ENCODE measurements at regions not wholly inside any gene's neighbourhood (a gene's known extent, or its start where the extent isn't known, plus 50 kb on each side); places are given as distances from the start of the nearest gene placed in this dataset.
"Not testable (repeated sequence)": the region's sequence is repeated elsewhere in the genome, so short reads cannot be mapped to it uniquely, and the experiment has no call there.

- DNase-seq = no peak
Measured at GRCh38 chr12:60205500-60205899, 609.7 kb downstream of the SLC16A7 start.

- DNase-seq = no peak
Measured at GRCh38 chr12:60209521-60209920, 613.7 kb downstream of the SLC16A7 start.

DNA sequence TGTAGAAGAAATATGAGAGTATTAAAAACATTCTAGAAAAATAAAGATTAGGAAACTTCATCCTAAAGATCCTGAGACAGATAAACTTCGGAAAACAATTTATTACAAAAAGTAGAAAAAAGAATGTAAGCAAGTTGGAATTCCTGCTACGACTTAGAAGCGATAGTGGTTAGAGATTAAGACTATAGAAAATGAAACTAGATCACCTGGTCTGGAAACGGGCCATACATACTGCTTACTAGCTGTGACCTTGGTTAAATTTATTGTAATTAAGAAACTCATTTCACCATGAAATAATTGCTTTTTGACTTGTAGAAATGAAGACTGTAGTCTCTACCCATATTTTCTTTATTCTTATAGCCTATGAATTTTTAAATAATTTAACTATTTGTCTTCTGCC, 614.1 kb downstream of the SLC16A7 start:
- no peak for DNase-seq

- DNase-seq = no peak
Measured at GRCh38 chr12:60210756-60211155, 614.9 kb downstream of the SLC16A7 start.

GRCh38 chr12:60211244-60211643, 615.4 kb downstream of the SLC16A7 start:
- DNase-seq = no peak

DNA sequence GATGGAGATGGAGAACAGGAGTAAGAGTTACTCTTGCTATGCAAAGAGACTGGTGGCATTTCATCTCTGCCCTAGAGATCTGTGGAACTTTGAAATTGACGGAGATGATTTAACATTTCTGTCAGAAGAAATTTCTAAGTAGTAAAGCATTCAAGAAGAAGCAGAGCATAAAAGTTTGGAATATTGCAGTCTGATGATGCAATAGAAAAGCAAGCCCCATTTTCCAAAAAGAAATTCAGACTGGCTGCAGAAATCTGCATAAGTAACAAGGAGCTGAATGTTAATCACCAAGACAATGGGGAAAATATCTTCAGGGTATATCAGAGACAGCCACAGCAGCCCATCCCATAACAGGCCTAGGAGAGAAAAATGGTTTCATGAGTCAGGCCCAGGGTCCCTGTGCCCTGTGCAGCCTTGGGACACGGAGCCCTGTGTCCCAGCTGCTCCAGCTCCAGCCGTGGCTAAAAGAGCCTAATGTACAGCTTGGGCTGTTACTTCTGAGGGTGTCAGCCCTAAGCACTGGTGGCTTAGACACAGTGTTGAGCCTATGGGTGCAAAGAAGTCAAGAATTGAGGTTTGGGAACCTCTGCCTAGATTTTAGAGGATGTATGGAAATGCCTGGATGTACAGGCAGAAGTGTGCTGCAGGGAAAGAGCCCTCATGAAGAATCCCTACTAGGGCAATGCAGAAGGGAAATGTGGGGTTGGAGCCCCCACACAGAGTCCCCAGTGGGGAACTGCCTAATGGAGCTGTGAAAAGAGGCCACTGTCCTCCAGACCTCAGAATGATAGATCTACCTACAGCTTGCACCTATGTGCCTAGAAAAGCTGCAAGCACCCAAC, 616.6 kb downstream of the SLC16A7 start:
- no peak for DNase-seq

DNA sequence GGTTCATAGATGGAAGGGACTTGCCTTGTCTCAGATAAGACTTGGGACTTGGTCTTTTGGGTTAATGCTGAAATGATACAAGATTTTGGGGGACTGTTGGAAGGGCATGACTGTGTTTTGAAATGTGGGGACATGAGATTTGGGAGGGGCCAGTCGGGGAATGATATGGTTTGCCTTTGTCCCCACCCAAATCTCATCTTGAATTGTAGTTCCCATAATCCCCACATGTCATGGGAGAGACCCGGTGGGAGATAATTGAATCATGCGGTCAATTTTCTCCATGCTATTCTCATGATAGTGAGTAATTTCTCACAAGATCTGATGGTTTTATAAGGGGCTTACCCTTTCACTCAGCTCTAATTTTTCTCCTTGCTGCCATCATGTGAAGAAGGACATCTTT, 617.4 kb downstream of the SLC16A7 start:
- not testable (repeated sequence) for DNase-seq

DNA sequence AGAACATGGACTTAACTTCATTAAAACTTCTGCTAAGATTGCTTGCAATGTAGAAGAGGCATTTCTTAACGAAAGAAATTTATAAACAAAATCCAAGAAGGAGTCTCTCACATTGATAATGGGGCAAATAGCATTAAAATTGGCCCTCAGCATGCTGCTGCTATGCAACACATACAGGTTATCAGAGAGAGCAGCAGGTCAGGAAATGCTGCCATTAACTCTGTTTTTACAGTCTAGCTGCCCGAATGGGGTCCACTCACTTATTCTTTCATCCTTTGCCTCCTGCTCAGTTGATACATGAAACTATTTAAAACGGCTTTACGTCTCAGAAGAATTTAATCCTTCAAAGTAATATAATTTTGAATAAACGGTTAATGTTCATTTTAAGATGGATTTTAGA, 620.4 kb downstream of the SLC16A7 start:
- DNase-seq = no peak

DNA sequence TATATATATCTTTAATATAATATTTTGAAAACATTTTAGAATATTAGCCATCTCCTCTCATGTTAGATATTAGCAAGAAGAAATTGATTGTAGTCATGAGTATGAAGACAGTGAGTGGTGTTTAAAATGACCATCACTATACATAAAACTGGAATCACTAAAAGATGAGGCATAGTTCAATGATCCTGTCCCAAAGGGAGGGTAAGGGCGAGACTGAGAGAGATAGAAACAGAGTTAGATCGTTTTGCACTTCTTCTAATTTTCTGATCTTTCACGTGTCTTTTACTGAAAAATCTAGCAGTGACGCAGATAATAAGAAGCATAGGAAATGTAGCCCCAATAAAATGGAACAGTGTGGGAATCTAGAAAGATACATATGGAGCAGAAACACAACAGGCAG, 627.4 kb downstream of the SLC16A7 start:
- no peak for DNase-seq

- no peak for DNase-seq
Measured at GRCh38 chr12:60225216-60226000, 629.6 kb downstream of the SLC16A7 start.

GRCh38 chr12:60227916-60228315, 632.1 kb downstream of the SLC16A7 start:
- DNase-seq = no peak

DNA sequence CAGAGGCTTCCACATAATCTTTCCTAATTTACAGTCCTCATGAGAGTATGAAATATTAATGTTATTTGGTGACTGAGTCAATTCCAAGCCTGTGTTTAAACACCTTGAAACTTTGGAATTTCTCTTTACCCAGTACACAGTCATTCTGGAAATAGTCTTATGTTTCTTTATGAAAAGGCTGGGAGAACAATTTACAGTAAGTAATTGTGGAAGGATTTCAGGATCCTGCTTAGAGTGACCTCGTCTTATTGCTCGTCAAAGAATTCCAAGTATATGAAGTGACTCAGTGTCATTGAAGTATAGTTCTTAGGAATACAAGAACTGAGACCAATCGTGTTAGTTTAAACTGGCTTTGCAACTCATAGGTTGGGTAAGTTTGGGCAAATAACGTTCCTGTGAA, 634.2 kb downstream of the SLC16A7 start:
- DNase-seq = no peak

DNA sequence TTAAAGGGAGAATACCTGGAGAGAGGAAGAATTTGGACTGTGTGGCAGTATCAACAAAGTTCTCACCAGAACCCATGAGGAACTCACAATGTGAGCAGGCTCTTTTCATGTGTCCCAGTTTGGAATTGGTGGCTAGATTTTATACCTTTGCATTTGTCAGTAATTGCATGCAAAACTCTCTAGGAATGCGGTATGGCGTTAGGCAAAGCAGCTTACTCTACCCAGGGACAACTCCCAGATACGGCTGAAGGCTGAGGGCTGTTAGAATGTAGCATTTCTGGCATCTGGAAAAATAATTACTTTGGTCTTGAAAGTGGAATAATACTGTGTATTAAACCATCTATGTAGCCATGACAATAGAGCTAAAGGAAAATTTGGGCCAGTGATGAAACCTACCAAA, 635.5 kb downstream of the SLC16A7 start:
- DNase-seq = no peak

GRCh38 chr12:60231976-60232907, 636.4 kb downstream of the SLC16A7 start:
- no peak for DNase-seq

DNA sequence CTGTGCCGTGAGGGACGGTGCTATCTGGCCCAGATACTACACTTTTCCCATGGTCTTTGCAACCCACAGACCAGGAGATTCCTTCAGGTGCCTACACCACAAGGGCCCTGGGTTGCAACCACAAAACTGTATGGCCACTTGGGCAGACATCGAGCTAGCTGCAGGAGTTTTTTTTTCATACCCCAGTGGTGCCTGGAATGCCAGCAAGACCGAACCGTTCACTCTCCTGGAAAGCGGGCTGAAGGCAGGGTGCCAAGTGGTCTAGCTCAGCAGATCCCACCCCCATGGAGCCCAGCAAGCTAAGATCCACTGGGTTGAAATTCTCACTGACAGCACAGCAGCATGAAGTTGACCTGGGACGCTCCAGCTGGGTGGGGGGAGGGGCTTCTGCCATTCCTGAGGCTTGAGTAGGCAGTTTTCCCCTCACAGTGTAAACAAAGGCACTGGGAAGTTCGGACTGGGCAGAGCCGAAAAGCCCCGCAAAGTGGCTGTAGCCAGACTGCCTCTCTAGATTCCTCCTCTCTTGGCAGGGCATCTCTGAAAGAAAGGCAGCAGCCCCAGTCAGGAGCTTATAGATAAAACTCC, 638.9 kb downstream of the SLC16A7 start:
- not testable (repeated sequence) for DNase-seq

DNA sequence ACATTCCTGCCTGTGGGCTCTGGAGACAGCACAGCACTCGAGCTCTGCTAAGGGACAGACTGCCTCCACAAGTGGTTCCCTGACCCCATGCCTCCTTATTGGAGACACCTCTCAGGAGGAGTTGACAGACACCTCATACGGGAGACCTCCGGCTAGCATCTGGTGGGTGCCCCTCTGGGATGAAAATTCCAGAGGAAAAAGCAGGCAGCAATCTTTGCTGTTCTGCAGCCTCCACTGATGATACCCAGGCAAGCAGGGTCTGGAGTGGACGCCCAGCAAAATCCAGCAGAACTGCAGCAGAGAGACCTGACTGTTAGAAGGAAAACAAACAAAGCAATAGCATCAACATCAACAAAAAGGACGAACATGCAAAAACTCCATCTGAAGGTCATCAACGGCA, 639.4 kb downstream of the SLC16A7 start:
- DNase-seq = no peak

- not testable (repeated sequence) for DNase-seq
Measured at GRCh38 chr12:60236416-60236815, 640.6 kb downstream of the SLC16A7 start.

DNA sequence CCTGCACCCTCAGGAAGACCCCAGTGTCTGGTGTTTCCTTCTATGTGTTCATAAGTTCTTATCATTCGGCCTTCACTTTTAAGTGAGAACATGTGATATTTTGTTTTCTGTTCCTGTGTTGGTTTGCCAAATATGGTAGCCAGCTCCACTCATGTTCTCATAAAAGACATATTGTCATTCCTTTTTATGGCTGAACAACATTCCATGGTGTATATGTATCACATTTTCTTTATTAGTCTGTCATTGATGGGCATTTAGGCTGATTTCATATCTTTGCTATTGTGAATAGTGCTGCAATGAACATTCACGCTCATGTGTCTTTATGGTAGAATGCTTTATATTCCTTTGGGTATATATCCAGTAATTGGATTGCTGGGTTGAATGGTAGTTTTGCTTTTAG, 645.1 kb downstream of the SLC16A7 start:
- no peak for DNase-seq

GRCh38 chr12:60251091-60251490, 655.3 kb downstream of the SLC16A7 start:
- DNase-seq = no peak

DNA sequence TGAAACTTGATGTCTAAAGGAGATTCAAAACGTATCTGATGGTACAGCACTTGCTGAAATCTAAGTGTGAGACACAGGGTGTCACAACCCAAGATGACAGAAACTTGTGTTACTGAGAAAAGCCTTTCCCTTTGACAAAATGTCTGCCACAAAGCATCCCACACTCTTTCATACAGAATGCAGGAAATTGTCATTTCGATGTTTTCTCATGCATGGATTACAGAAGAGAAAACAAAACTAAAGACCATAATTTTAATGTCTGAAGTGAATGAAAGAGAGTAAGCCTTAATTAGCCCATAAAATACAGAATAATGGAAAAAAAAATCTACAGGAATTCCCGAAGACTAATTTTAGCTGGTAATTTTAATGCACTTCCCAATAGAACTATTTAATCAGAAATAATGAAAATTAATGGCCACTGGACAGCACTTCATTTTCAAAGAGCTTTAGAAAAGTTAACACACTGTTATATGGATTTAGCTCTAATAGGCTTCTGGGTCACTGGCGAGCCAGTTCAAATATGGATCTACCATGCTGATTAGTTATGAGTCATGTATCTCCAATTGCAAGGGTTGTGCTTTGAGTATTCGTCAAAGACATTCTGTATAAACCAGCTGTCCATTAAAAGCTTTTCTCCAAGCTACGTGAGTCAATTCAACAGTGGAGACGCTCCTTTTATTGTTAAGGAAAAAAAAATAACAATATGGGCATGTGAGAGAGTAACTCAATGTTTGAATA, 656.7 kb downstream of the SLC16A7 start:
- no peak for DNase-seq

- DNase-seq = no peak
Measured at GRCh38 chr12:60255044-60255443, 659.2 kb downstream of the SLC16A7 start.

GRCh38 chr12:60257063-60257462, 661.2 kb downstream of the SLC16A7 start:
- DNase-seq = no peak

Data from NCI-H1105 (cell line).